SK-N-SH (cell line): ENCODE measurements at regions not wholly inside any gene's neighbourhood (a gene's known extent, or its start where the extent isn't known, plus 50 kb on each side); places are given as distances from the start of the nearest gene placed in this dataset.

ENCODE experiments used
- CTCF ChIA-PET: fragments of 300-600, 350-600 bp; formaldehyde crosslinking; extraction: SDS; loops from one replicate; lab custom pipeline; 2021; lab: Yijun Ruan, JAX
- POLR2A ChIA-PET: fragments of 350-600 bp; sonication (Branson Sonifier 250); formaldehyde crosslinking; extraction: SDS; loops from one replicate; lab custom pipeline; 2020; ENCODE audit warnings: antibody characterized with exemption, inconsistent platforms; lab: Yijun Ruan, JAX
- DNase-seq: peaks from one replicate; pipeline ENCODE4 v3.0.0; 2012
- H2AFZ ChIP-seq: fragments of 200-600 bp; sonication (generic); 2 replicates; pipeline ENCODE4 v1.8.1; 2016; ENCODE audit warnings: antibody characterized with exemption, mild to moderate bottlenecking, low read depth
- H3F3A ChIP-seq: fragments of 200-600 bp; sonication (generic); replicated peaks from 2 replicates; pipeline ENCODE3; 2016; ENCODE audit warnings: antibody characterized with exemption, mild to moderate bottlenecking; ENCODE audit not compliant: insufficient read depth
- H3K27ac ChIP-seq, 2 experiments: fragments of 200-500 bp in 1 of 2; fragments of 200-600 bp in 1 of 2; sonication (Bioruptor generic) in 1 of 2; sonication (generic), shearing (Covaris generic) in 1 of 2; 2 replicates each; pipeline versions ENCODE4 v1.5.1 to v1.6.1; 2014 to 2016; ENCODE audit warnings: low read depth in 2 of 2, inconsistent platforms in 1 of 2, low read length in 1 of 2, mild to moderate bottlenecking in 1 of 2, mixed read lengths in 1 of 2
- H3K27me3 ChIP-seq: fragments of 200-600 bp; sonication (generic), shearing (Covaris generic); 2 replicates; pipeline ENCODE4 v1.6.1; 2016; ENCODE audit warnings: mixed run types; ENCODE audit not compliant: insufficient read depth
- H3K36me3 ChIP-seq, 2 experiments: fragments of 200-500 bp in 1 of 2; fragments of 200-600 bp in 1 of 2; sonication (Bioruptor generic) in 1 of 2; sonication (generic) in 1 of 2; replicated peaks in 1 of 2; 2 replicates each; pipeline versions ENCODE3 to v1.5.1; 2014 to 2016; ENCODE audit warnings: low read length in 1 of 2, mild to moderate bottlenecking in 1 of 2; ENCODE audit not compliant: insufficient read depth in 2 of 2, control insufficient read depth in 1 of 2
- H3K4me1 ChIP-seq, 2 experiments: fragments of 200-500 bp in 1 of 2; fragments of 200-600 bp in 1 of 2; sonication (Bioruptor generic) in 1 of 2; sonication (generic), shearing (Covaris generic) in 1 of 2; 2 replicates each; pipeline versions ENCODE4 v1.5.1 to v1.6.1; 2014 to 2016; ENCODE audit warnings: low read depth in 1 of 2, low read length in 1 of 2, mixed run types in 1 of 2; ENCODE audit not compliant: insufficient read depth in 2 of 2, control insufficient read depth in 1 of 2
- H3K4me2 ChIP-seq: fragments of 200-600 bp; sonication (generic), shearing (Covaris generic); 2 replicates; pipeline ENCODE4 v1.6.1; 2017; ENCODE audit warnings: mixed run types
- H3K4me3 ChIP-seq, 2 experiments: fragments of 200-500 bp in 1 of 2; fragments of 200-600 bp in 1 of 2; sonication (Bioruptor generic) in 1 of 2; sonication (generic), shearing (Covaris generic) in 1 of 2; 2 replicates each; pipeline versions ENCODE4 v1.5.1 to v1.8.1; 2014 to 2016; ENCODE audit warnings: low read depth in 2 of 2, inconsistent platforms in 1 of 2, low read length in 1 of 2, mild to moderate bottlenecking in 1 of 2, mixed read lengths in 1 of 2, moderate library complexity in 1 of 2
- H3K79me2 ChIP-seq: fragments of 200-600 bp; sonication (generic); 2 replicates; pipeline ENCODE4 v1.8.1; 2017; ENCODE audit warnings: mild to moderate bottlenecking; ENCODE audit not compliant: insufficient read depth
- H3K9ac ChIP-seq: fragments of 200-600 bp; sonication (generic); 2 replicates; pipeline ENCODE4 v1.6.1; 2017; ENCODE audit warnings: mixed run types
- H3K9me2 ChIP-seq: fragments of 200-600 bp; sonication (generic); 2 replicates; pipeline ENCODE4 v1.6.1; 2017; ENCODE audit warnings: mixed run types
- H3K9me3 ChIP-seq: fragments of 200-600 bp; sonication (generic); 2 replicates; pipeline ENCODE4 v1.6.1; 2017; ENCODE audit warnings: mixed run types, mild to moderate bottlenecking, moderate library complexity
- H4K20me1 ChIP-seq: fragments of 200-600 bp; sonication (generic); 2 replicates; pipeline ENCODE4 v1.6.1; 2017; ENCODE audit warnings: mild to moderate bottlenecking, mixed run types; ENCODE audit not compliant: insufficient read depth
- CHD2 ChIP-seq: fragments of 150-350 bp; IDR thresholded peaks from 2 replicates; pipeline ENCODE4 v1.6.1; 2018; ENCODE audit warnings: low read length; ENCODE audit not compliant: partially characterized antibody
- ELF1 ChIP-seq: IDR thresholded peaks from 2 replicates; pipeline ENCODE4 v1.4.0; 2012
- EZH2phosphoT487 ChIP-seq: fragments of 200-600 bp; sonication (generic); IDR thresholded peaks from 2 replicates; pipeline ENCODE4 v1.6.1; 2017; ENCODE audit warnings: low read depth, mixed run types, mild to moderate bottlenecking, antibody characterized with exemption, moderate library complexity, borderline replicate concordance
- FOSL2 ChIP-seq: IDR thresholded peaks from 2 replicates; pipeline ENCODE4 v1.4.0; 2012; ENCODE audit warnings: low read depth, mild to moderate bottlenecking, moderate library complexity, borderline replicate concordance
- FOXJ3 ChIP-seq: sonication (generic); formaldehyde crosslinking; IDR thresholded peaks from 2 replicates; pipeline ENCODE4 v1.5.1; 2020; ENCODE audit warnings: mild to moderate bottlenecking, missing genetic modification reagents
- FOXM1 ChIP-seq: IDR thresholded peaks from 2 replicates; pipeline ENCODE4 v1.4.0; 2012; ENCODE audit warnings: low read depth, mild to moderate bottlenecking
- GABPA ChIP-seq: IDR thresholded peaks from 2 replicates; pipeline ENCODE4 v1.4.0; 2012; ENCODE audit warnings: low read depth, mild to moderate bottlenecking
- GATA2 ChIP-seq: sonication (generic); formaldehyde crosslinking; IDR thresholded peaks from 2 replicates; pipeline ENCODE4 v1.5.0; 2020; ENCODE audit warnings: mild to moderate bottlenecking, missing genetic modification reagents
- MEF2A ChIP-seq: IDR thresholded peaks from 2 replicates; pipeline ENCODE4 v1.4.0; 2012; ENCODE audit warnings: low read depth, borderline replicate concordance
- MXI1 ChIP-seq: IDR thresholded peaks from 2 replicates; pipeline ENCODE4 v1.6.1; 2012; ENCODE audit warnings: mild to moderate bottlenecking, low read depth, low read length, improper control_type of control experiment
- RCOR1 ChIP-seq: fragments of 150-350 bp; IDR thresholded peaks from 2 replicates; pipeline ENCODE4 v1.6.1; 2017; ENCODE audit warnings: antibody characterized with exemption, low read length
- RFX5 ChIP-seq: IDR thresholded peaks from 2 replicates; pipeline ENCODE4 v1.6.1; 2012; ENCODE audit warnings: mild to moderate bottlenecking, improper control_type of control experiment, low read length
- SIN3A ChIP-seq: IDR thresholded peaks from 2 replicates; pipeline ENCODE4 v1.6.1; 2012; ENCODE audit warnings: low read depth, mild to moderate bottlenecking, low read length, moderate library complexity, borderline replicate concordance
- TAF1 ChIP-seq: IDR thresholded peaks from 2 replicates; pipeline ENCODE4 v1.6.1; 2012; ENCODE audit warnings: low read depth, mild to moderate bottlenecking, low read length, moderate library complexity, borderline replicate concordance
- TEAD4 ChIP-seq: IDR thresholded peaks from 2 replicates; pipeline ENCODE4 v1.4.0; 2012; ENCODE audit warnings: mild to moderate bottlenecking, borderline replicate concordance; ENCODE audit not compliant: insufficient read depth
- TF ChIP-seq, protein P1 (sequence below): IDR thresholded peaks from 2 replicates; pipeline ENCODE4; 2012
- TF ChIP-seq, protein P2 (sequence below): fragments of 150-350 bp; IDR thresholded peaks from 2 replicates; pipeline ENCODE4 v1.6.1; 2016; ENCODE audit warnings: mild to moderate bottlenecking, low read depth, low read length
- TF ChIP-seq, protein P3 (sequence below): fragments of 200-600 bp; sonication (generic); IDR thresholded peaks from 2 replicates; pipeline ENCODE4 v1.6.1; 2017; ENCODE audit warnings: antibody characterized with exemption, mild to moderate bottlenecking, moderate library complexity

DNA sequence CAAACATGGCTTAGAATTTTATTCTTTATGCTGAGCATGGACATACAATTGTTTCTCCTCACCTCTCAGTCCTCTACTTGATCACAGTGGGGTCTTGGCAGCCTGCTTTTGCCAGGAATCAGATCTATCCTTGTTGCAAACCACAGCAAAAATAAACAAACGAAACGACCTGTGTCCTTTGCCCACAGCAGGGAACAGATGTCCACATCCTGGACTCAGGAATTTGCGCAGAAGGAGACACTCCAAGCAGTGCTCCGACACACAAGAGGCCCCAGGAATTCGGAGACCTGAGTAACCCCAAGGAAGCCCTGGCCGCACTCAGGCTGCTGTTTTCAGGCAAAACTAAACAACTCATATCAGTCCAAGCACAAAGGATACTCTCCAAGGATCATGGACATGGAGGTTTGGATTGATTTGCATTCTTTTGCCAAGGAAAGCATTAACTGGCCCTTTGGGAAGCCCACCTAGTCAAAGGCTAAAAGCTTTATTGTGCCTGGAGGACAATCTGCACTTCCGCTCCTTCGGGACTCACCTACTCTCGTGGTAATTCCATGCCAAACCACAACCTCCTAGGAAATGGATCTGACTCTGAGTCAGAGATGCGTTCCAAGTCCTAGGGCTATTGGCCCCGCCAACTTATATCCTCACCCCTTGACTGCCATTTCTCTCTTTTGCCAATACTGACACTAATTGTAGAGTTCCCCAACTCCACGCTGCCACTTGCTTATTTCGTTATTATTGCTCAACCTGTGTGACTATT lies 271.1 kb upstream of the CDH11 start (continued):
- TF ChIP-seq MXI1, result no peak

DNA sequence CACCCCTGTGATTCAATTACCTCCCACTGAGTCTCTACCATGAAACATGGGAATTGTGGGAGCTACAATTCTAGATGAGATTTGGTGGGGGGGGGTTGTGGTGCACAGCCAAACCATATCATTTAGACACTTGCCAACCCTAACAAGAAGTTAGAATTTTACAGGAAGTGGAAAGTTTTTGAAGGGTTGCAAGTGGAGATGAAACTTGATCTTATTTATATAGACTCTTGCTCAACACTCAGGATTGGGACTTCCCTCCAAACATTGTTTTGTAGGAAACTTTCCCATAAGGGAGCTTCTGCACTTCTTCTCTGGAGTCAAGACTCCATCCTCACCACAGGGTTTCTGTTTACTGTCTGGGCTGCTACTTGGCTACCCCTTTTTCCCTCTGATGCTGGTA lies 266.7 kb upstream of the CDH11 start:
- CTCF ChIA-PET, result interaction anchor here (1.0 kb wide), 2 partner anchors 17 to 174 kb away, joined by 3 read pairs; no protein-coding TSS in a partner anchor
- H3K4me3 ChIP-seq, result no peak overlapping the region
- H3K4me2 ChIP-seq, result no peak overlapping the region

More for the DNA sequence above, 266.7 kb upstream of the CDH11 start:
- TF ChIP-seq TEAD4 (no peak), FOXJ3 (CRISPR knock-in tag) (no peak), SIN3A (no peak), RCOR1 (no peak), FOXM1 (no peak), FOSL2 (no peak), GABPA (no peak), RFX5 (no peak), CHD2 (no peak), GATA2 (no peak), ELF1 (no peak), EZH2phosphoT487 (no peak), TAF1 (no peak), MEF2A (no peak)
- TF ChIP-seq, protein P1, sequence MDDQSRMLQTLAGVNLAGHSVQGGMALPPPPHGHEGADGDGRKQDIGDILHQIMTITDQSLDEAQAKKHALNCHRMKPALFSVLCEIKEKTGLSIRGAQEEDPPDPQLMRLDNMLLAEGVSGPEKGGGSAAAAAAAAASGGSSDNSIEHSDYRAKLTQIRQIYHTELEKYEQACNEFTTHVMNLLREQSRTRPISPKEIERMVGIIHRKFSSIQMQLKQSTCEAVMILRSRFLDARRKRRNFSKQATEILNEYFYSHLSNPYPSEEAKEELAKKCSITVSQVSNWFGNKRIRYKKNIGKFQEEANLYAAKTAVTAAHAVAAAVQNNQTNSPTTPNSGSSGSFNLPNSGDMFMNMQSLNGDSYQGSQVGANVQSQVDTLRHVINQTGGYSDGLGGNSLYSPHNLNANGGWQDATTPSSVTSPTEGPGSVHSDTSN, result no peak
- TF ChIP-seq, protein P2, sequence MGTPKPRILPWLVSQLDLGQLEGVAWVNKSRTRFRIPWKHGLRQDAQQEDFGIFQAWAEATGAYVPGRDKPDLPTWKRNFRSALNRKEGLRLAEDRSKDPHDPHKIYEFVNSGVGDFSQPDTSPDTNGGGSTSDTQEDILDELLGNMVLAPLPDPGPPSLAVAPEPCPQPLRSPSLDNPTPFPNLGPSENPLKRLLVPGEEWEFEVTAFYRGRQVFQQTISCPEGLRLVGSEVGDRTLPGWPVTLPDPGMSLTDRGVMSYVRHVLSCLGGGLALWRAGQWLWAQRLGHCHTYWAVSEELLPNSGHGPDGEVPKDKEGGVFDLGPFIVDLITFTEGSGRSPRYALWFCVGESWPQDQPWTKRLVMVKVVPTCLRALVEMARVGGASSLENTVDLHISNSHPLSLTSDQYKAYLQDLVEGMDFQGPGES, result no peak
- TF ChIP-seq, protein P3, sequence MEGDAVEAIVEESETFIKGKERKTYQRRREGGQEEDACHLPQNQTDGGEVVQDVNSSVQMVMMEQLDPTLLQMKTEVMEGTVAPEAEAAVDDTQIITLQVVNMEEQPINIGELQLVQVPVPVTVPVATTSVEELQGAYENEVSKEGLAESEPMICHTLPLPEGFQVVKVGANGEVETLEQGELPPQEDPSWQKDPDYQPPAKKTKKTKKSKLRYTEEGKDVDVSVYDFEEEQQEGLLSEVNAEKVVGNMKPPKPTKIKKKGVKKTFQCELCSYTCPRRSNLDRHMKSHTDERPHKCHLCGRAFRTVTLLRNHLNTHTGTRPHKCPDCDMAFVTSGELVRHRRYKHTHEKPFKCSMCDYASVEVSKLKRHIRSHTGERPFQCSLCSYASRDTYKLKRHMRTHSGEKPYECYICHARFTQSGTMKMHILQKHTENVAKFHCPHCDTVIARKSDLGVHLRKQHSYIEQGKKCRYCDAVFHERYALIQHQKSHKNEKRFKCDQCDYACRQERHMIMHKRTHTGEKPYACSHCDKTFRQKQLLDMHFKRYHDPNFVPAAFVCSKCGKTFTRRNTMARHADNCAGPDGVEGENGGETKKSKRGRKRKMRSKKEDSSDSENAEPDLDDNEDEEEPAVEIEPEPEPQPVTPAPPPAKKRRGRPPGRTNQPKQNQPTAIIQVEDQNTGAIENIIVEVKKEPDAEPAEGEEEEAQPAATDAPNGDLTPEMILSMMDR, result no peak
- TF ChIP-seq, all 33 proteins: peak for 0
- DNase-seq, result no peak
- Histone ChIP-seq H3K9ac (no peak overlapping the region), H3K27ac (no peak overlapping the region), H3F3A (no peaks in the 10 kb centered on the region), H3K36me3 (no peaks in the 10 kb centered on the region), H3K9me2 (no peaks in the 10 kb centered on the region), H2AFZ (no peak overlapping the region), H3K9me3 (no peaks in the 10 kb centered on the region), H3K27me3 (no peaks in the 10 kb centered on the region), H3K79me2 (no peaks in the 10 kb centered on the region), H3K4me1 (no peaks in the 10 kb centered on the region), H4K20me1 (no peaks in the 10 kb centered on the region)
- POLR2A ChIA-PET, result no interaction called here
